ENCODE measurements at regions not wholly inside any gene's neighbourhood (a gene's known extent, or its start where the extent isn't known, plus 50 kb on each side); places are given as distances from the start of the nearest gene placed in this dataset.

- no peak overlapping the region for H3K27ac ChIP-seq
- TF ChIP-seq CTCF (IDR thresholded peaks at IDR 0.05) (no peak), POLR2A (IDR thresholded peaks at IDR 0.05) (no peak), POLR2AphosphoS5 (IDR thresholded peaks at IDR 0.05) (no peak), EP300 (IDR thresholded peaks at IDR 0.05) (peak in 2 of 4 donors; percentile 55 to 65)
- H3K9me3 ChIP-seq: no peaks in the 10 kb centered on the region
- WGBS, 2 donors: 31 to 36% methylated on average over 2 of the region's 2 CpGs
- ATAC-seq (ENCODE audit: low FRiP score in 2 of 2) (no peak), DNase-seq (no peak)
- H3K4me1 ChIP-seq: peaks cover 0 to 6% (median 3%) of the 10 kb centered on the region in 4 donors
- H3K36me3 ChIP-seq: no peaks in the 10 kb centered on the region
- H3K27me3 ChIP-seq: no peaks in the 10 kb centered on the region
- no peak overlapping the region for H3K4me3 ChIP-seq
Measured at GRCh38 chr1:239833723-239834122, 258.0 kb upstream of the FMN2 start.

GRCh38 chr1:239835946-239836440, 255.7 kb upstream of the FMN2 start:
- no peak for TF ChIP-seq POLR2AphosphoS5 (IDR thresholded peaks at IDR 0.05)
- no peak for TF ChIP-seq POLR2A (IDR thresholded peaks at IDR 0.05)
- no peak for TF ChIP-seq EP300 (IDR thresholded peaks at IDR 0.05)
- TF ChIP-seq CTCF (IDR thresholded peaks at IDR 0.05): no peak
- Histone ChIP-seq H3K27ac (no peak overlapping the region), H3K36me3 (no peaks in the 10 kb centered on the region), H3K27me3 (no peaks in the 10 kb centered on the region), H3K4me3 (no peak overlapping the region), H3K9me3 (no peaks in the 10 kb centered on the region), H3K4me1 (peaks cover 0 to 6% (median 2%) of the 10 kb centered on the region in 4 donors)
- ATAC-seq (ENCODE audit: low FRiP score in 2 of 2) (no peak), DNase-seq (no peak)
- 58 to 63% methylated on average over 7 of the region's 7 CpGs for WGBS, 2 donors

GRCh38 chr1:239840336-239840735, 251.3 kb upstream of the FMN2 start:
- DNase-seq (no peak), ATAC-seq (ENCODE audit: low FRiP score in 2 of 2) (no peak)
- WGBS, 2 donors: 93 to 96% methylated on average over 1 of the region's 1 CpG
- Histone ChIP-seq H3K4me3 (no peak overlapping the region), H3K27me3 (no peaks in the 10 kb centered on the region), H3K27ac (no peak overlapping the region), H3K4me1 (peaks cover 0 to 3% (median 0%) of the 10 kb centered on the region in 4 donors), H3K9me3 (no peaks in the 10 kb centered on the region), H3K36me3 (no peaks in the 10 kb centered on the region)
- TF ChIP-seq CTCF (IDR thresholded peaks at IDR 0.05) (no peak), POLR2A (IDR thresholded peaks at IDR 0.05) (no peak), EP300 (IDR thresholded peaks at IDR 0.05) (no peak), POLR2AphosphoS5 (IDR thresholded peaks at IDR 0.05) (no peak)

GRCh38 chr1:239840790-239841189, 250.9 kb upstream of the FMN2 start:
- Histone ChIP-seq H3K36me3 (no peaks in the 10 kb centered on the region), H3K27ac (no peak overlapping the region), H3K27me3 (no peaks in the 10 kb centered on the region), H3K9me3 (no peaks in the 10 kb centered on the region), H3K4me1 (peaks cover 0 to 2% (median 0%) of the 10 kb centered on the region in 4 donors), H3K4me3 (no peak overlapping the region)
- TF ChIP-seq POLR2AphosphoS5 (IDR thresholded peaks at IDR 0.05) (no peak), EP300 (IDR thresholded peaks at IDR 0.05) (no peak), POLR2A (IDR thresholded peaks at IDR 0.05) (no peak), CTCF (IDR thresholded peaks at IDR 0.05) (no peak)
- no peak for ATAC-seq (ENCODE audit: low FRiP score in 2 of 2)
- no peak for DNase-seq
- WGBS, 2 donors: 72 to 73% methylated on average over 3 of the region's 3 CpGs

- Histone ChIP-seq H3K4me3 (no peak overlapping the region), H3K36me3 (no peaks in the 10 kb centered on the region), H3K4me1 (no peaks in the 10 kb centered on the region), H3K27ac (no peak overlapping the region), H3K27me3 (no peaks in the 10 kb centered on the region), H3K9me3 (no peaks in the 10 kb centered on the region)
- DNase-seq: no peak
- WGBS, 2 donors: 97 to 100% methylated on average over 2 of the region's 2 CpGs
- TF ChIP-seq EP300 (IDR thresholded peaks at IDR 0.05) (no peak), CTCF (IDR thresholded peaks at IDR 0.05) (no peak), POLR2AphosphoS5 (IDR thresholded peaks at IDR 0.05) (no peak), POLR2A (IDR thresholded peaks at IDR 0.05) (no peak)
- peak in 1 of 2 donors; percentile 8 for ATAC-seq (ENCODE audit: low FRiP score in 2 of 2)
Measured at GRCh38 chr1:239841631-239842030, 250.1 kb upstream of the FMN2 start.
